ENCODE measurements at regions not wholly inside any gene's neighbourhood (a gene's known extent, or its start where the extent isn't known, plus 50 kb on each side); places are given as distances from the start of the nearest gene placed in this dataset.

GRCh38 chr15:46088486-46089445, 453.9 kb downstream of the SQOR start (continued):
- TF ChIP-seq FIP1L1 (IDR thresholded peaks at IDR 0.05; ENCODE audit: borderline replicate concordance, insufficient read depth, low read depth, low read length) (no peak), ZNF691 (CRISPR knock-in tag; IDR thresholded peaks at IDR 0.05; ENCODE audit: borderline replicate concordance, low read depth) (no peak), ZNF430 (CRISPR knock-in tag; IDR thresholded peaks at IDR 0.05) (no peak), ZNF670 (CRISPR knock-in tag; IDR thresholded peaks at IDR 0.05; ENCODE audit: borderline replicate concordance) (no peak), ZNF775 (CRISPR knock-in tag; IDR thresholded peaks at IDR 0.05; ENCODE audit: borderline replicate concordance) (no peak), TBP (CRISPR knock-in tag; IDR thresholded peaks at IDR 0.05) (no peak), ATAD3A (CRISPR knock-in tag; IDR thresholded peaks at IDR 0.05) (no peak), PHB2 (IDR thresholded peaks at IDR 0.05; ENCODE audit: partially characterized antibody) (no peak)
- TF ChIP-seq, protein P1, sequence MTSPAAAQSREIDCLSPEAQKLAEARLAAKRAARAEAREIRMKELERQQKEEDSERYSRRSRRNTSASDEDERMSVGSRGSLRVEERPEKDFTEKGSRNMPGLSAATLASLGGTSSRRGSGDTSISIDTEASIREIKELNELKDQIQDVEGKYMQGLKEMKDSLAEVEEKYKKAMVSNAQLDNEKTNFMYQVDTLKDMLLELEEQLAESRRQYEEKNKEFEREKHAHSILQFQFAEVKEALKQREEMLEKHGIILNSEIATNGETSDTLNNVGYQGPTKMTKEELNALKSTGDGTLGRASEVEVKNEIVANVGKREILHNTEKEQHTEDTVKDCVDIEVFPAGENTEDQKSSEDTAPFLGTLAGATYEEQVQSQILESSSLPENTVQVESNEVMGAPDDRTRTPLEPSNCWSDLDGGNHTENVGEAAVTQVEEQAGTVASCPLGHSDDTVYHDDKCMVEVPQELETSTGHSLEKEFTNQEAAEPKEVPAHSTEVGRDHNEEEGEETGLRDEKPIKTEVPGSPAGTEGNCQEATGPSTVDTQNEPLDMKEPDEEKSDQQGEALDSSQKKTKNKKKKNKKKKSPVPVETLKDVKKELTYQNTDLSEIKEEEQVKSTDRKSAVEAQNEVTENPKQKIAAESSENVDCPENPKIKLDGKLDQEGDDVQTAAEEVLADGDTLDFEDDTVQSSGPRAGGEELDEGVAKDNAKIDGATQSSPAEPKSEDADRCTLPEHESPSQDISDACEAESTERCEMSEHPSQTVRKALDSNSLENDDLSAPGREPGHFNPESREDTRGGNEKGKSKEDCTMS (CRISPR knock-in tag; conservative IDR thresholded peaks at IDR 0.05) = no peak
